ENCODE measurements at regions not wholly inside any gene's neighbourhood (a gene's known extent, or its start where the extent isn't known, plus 50 kb on each side); places are given as distances from the start of the nearest gene placed in this dataset.
"Not testable (repeated sequence)": the region's sequence is repeated elsewhere in the genome, so short reads cannot be mapped to it uniquely, and the experiment has no call there.

GRCh38 chr2:13522917-13523821, 806.4 kb downstream of the TRIB2 start:
- DNase-seq: peak in 3 of 56 donors; percentile 1 to 31 (median 3)

GRCh38 chr2:13524492-13524891, 807.8 kb downstream of the TRIB2 start:
- no peak for DNase-seq

DNA sequence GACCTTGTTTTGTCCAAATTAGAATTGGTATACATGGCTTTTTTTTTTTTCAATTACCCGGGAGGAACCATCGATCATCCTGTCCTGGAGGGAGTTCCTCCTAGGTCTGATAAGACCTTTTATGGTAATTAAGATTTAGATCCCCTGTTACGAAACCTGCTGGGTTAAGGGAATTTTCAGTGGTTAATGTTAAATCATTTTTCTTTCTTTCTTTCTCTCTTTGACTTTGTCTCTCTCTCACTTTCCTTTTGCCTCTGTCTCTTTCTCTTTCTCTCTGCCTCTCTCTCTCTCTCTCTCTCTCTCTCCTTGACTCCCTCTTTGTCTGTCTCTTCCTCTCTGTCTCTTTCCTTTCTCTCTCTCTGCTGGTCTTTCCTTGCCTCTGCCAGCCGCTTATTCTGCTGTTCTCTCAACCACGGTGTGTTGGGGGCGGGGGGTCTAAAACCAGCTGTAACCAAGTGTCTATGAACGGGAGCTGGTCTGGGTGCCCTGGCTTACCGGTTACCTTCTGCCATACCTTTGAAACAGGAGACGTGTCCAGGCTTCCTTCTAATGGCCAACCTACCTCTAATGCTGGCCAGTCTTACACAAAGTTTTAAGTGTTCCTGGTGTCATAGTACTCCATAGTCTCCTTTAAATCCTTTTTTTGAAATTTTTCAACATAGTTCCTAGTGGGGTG, 815.1 kb downstream of the TRIB2 start:
- DNase-seq: not testable (repeated sequence)

DNA sequence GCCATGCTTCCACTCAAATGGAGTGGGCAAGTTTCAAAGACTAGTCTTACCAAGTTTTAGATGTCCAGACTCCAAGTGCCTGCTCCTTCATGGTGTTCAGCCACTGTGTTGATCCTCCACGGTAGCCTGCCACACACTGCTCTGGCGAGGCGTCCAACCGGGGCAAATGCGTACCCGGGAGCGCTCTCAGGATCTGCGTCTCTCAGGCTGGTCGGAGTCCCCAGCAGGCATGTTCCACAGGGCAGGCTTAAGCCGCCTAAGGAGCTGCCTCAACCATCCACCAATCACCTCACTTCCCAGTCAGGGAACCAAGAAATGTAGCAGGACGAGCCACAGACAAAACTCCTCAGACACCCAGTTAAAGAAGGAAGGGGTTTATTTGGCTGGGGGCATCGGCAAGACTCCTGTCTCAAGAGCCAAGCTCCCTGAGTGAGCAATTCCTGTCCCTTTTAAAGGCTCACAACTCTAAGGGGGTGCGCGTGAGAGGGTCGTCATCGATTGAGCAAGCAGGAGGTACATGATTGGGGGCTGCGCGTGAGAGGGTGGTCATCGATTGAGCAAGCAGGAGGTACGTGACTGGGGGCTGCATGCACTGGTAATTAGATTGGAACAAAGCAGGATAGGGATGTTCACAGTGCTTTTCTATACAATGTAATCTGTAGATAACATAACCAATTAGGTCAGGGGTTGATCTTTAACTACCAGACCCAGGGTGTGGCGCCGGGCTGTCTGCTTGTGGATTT, 816.2 kb downstream of the TRIB2 start:
- DNase-seq: not testable (repeated sequence)

DNA sequence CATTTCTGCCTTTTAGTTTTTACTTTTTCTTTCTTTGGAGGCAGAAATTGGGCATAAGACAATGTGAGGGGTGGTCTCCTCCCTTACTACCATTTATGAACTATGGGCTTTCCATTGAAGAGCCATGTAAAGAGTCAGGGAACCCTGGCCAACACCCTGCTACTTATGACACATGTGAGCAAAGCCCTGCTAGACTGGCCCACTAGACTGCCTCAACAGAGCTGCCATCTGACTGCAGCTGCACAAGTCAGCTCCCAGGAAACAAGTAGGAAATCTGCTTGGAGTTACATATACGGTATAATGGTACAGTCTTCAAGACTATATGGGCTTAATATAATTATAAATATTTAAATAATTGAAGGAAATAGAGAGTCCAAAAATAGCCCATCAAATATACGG, 816.8 kb downstream of the TRIB2 start:
- no peak for DNase-seq

GRCh38 chr2:13536941-13537340, 820.2 kb downstream of the TRIB2 start:
- no peak for DNase-seq

DNA sequence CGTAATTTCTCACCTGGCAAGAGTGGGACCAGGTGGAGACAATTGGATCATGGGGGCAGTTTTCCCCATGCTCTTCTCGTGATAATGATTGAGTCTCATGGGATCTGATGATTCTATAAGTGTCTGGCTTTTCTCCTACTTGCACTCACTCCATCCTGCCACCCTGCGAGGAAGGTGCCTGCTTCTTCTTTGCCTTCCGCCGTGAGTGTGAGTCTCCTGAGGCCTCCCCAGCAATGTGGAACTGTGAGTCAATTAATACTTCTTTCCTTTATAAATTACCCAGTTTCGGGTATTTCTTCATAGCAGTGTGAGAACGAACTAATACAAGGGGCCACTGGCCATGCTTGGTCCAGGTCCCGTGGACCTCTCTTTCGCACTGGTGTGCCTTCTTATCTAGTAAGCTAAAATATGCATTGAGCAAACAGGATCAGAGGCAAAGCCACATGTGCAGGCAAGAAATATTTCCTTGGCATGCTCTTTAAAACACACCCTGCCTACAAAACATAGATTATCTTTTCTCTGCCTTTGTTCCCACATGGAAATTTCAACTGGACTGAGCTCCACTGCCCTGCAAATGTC, 821.1 kb downstream of the TRIB2 start:
- no peak for DNase-seq

GRCh38 chr2:13539296-13539695, 822.6 kb downstream of the TRIB2 start:
- DNase-seq: no peak

- DNase-seq: no peak
Observed at GRCh38 chr2:13542061-13542460, 825.3 kb downstream of the TRIB2 start.

GRCh38 chr2:13542642-13543041, 825.9 kb downstream of the TRIB2 start:
- DNase-seq: no peak

DNA sequence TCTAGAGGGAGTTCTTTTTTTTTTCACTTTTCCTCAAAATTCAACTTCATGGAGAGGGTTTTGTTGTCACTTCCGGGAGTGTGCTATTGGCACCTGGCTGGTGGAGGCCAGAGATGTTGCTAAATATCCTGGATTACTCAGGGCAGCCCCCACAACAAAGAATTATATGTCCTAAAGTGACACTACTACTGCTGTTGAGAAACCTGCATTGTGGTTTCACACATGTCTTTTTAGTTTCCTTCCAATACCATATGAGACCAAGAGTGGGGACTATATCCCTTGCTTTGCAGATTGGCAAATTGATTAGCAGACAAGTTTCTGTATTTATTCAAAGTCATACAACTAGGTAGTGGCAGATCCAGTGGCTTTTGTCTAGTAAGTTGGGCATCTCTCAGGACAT, 826.8 kb downstream of the TRIB2 start:
- no peak for DNase-seq

DNA sequence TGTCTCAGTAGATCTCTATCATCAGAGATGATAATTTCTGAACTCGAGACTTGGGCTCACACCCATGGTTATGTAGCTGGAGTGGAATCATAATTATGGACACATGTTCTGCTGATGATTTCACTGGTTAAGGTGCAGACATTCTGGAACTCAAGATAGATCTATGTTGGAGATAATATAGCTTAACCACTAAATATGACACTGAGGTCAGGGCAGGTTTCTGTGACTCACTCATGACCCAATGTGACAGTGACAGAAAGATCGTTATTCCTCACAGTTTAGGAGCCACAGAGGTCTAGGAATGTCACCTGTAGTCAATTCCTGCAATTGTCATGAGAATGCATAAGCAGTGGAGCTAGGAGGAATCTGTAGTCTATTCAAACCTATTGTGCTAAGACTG, 828.6 kb downstream of the TRIB2 start:
- no peak for DNase-seq

GRCh38 chr2:13546131-13546530, 829.4 kb downstream of the TRIB2 start:
- no peak for DNase-seq

DNA sequence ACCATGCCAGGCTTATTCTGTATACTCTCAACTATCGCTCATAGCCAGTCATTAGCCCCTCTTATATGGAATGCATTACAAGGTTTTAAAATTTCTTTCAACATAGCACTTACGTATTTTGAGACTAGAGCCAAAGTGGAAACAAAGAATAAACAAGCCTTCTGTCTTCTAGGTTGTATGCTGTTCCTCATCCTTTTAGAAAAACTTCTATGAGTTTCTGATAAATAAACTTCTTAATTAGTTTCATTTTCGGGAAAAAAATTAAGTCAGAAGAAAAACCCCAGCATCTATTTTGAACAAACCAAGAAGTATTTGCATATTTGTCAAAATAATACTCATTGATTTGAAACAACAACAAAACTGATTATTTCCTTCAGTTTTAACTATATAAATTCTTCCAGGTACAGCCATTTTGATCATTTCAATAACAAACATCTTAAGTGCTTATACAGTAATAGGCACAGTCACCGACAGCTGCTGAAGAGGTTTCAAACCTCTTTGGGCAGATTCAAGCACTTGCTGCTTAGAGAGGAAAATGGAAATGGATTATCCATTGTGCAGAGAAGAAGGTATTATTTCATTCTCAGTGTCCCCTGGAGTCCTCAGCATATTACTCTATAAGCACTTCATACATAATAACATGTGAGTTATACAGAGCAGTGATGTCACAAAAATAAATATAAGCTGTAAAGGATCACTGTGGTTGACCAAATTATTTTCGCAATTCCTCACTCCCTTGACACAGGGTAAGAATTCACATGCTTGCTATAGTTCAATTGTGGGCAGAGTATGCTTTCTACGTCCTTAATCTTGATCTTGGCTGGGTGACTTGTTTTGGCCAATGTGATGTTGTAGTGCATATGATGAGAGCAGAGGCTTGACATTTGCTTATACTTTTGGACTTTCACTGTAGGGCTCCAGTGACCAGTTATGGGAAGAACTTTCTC, 833.8 kb downstream of the TRIB2 start:
- DNase-seq: no peak

GRCh38 chr2:13558368-13558767, 841.6 kb downstream of the TRIB2 start:
- DNase-seq: no peak

- DNase-seq: no peak
Observed at GRCh38 chr2:13560322-13560721, 843.6 kb downstream of the TRIB2 start.

GRCh38 chr2:13572466-13572865, 855.7 kb downstream of the TRIB2 start:
- no peak for DNase-seq

- no peak for DNase-seq
Observed at GRCh38 chr2:13574831-13575230, 858.1 kb downstream of the TRIB2 start.

- no peak for DNase-seq
Observed at GRCh38 chr2:13576406-13577036, 859.8 kb downstream of the TRIB2 start.

- no peak for DNase-seq
Observed at GRCh38 chr2:13578547-13578946, 861.8 kb downstream of the TRIB2 start.

All from nucleus accumbens (tissue), 56 donors.